Posterior cingulate gyrus (tissue), 11 donors: ENCODE measurements at regions not wholly inside any gene's neighbourhood (a gene's known extent, or its start where the extent isn't known, plus 50 kb on each side); places are given as distances from the start of the nearest gene placed in this dataset.

ENCODE experiments used
- DNase-seq, 10 donors: peaks; one replicate each; pipeline versions ENCODE4 v3.0.0 to v3.0.0-alpha.2; 2020 to 2021; ENCODE audit warnings: mixed read lengths in 3 of 10
- intact Hi-C: fragments of 100-400 bp; cut with DNase I; formaldehyde crosslinking; loops from one replicate; pipeline ENCODE4 v1.15.1; 2023

DNA sequence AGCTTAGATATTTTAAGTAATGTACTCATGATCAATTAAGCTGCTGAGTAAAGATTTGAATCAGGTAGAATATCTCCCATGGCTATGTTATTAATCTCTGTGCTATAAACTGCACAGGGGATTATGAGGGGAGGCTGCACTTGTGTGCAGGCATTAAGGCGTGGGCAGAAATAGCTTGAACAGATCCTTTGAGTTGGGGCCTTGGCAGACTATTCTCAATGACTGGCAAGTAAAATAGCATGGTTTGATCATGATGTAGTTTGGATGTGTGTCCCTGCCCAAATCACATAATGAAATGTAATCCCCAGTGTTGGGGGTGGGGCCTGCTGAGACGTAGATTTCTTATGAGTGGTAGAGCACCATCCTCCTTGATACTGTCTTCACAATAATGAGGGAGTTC, 220.3 kb downstream of the PLPP3 start:
- DNase-seq, result no peak
- intact Hi-C loops, result no loop called here

- no peak for DNase-seq
- intact Hi-C loops, result no loop called here
Measured at GRCh38 chr1:56357927-56358690, 221.3 kb downstream of the PLPP3 start.

DNA sequence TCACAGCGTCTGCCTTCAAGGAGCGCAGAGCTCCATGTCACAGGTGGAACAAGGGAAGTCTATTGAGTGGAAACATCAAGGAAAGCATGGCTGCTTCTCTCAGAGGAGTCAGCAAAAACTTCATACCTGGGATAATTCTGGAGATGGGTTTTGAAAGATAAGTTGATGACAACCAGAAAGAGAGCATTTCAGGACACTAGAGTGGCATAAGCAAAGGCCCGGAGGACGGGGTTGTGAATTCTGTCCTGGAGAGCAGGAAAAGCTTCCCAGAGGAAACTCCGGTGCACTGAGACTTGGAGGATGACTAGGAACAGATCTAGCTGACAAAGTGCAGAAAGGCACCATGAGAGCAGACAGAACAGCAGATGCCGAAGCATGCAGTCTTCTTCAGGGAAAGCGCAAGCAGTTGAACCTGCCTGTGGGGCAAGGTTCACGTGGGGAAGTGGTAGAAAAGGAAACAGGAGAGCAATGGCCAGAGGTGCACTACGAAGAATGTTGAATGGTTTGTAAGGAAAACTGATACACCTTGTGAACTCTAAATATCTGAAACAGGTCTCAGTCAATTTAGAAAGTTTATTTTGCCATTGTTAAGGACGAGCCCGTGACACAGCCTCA, 222.9 kb downstream of the PLPP3 start:
- DNase-seq, result no peak
- intact Hi-C loops, result no loop called here

DNA sequence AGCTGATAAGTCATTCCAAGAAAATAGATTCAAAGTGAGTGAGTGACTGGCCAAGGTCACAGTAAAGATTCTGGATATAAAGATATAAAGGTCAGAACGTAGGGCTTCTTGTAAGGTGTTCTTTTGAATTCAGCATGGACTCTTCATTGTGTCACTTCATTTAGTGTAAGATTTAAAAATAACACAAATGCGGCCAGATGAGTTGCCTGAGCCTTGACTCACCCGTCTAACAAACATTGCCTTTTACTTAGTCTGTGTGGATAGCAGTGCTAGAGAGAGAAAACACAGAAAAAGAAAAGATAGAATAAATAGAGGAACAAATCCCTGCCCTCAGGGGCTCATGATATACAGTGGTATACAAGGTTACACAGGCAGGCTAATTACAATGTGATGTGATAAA, 223.4 kb downstream of the PLPP3 start:
- intact Hi-C loops, result no loop called here

GRCh38 chr1:56355422-56355821, 223.9 kb downstream of the PLPP3 start:
- DNase-seq, result no peak
- intact Hi-C loops, result no loop called here

More for the DNA sequence above, 223.4 kb downstream of the PLPP3 start:
- no peak for DNase-seq

DNA sequence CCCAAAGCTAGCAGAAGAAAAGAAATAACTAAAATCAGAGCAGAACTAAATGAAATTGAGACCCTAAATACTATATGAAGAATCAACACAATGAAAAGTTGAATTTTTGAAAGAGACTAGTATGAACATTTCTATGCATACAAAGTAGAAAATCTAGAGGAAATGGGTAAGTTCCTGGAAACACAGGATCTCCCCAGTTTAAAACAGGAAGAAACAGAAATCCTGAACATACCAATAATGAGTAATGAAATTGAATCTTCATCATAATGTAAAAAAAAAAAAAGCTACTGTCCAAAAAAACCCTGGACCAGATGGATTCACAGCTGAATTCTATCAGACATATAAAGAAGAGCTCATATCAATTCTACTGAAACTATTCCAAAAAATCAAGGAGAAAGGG, 233.5 kb downstream of the PLPP3 start:
- intact Hi-C loops, result loop anchor here (5.0 kb wide), 1 partner anchor 36 kb away; no protein-coding TSS in a partner anchor

DNA sequence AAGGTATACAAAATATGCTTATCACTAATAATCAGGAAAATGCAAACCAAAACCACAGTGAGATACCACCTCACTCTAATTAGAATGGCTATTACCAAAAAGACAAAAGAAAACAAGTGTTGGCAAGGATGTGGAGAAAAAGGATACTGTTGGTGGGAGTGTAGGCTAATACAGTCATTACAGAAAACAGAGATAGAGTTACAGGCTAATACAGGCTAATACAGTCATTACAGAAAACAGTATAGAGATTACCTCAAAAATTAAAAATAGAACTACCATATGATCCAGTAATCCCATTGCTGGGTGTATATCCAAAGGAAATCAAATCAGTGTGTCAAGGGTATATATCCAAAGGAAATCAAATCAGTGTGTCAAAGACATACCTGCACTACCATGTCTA, 238.4 kb downstream of the PLPP3 start:
- intact Hi-C loops, result no loop called here
- DNase-seq, result no peak

More for the DNA sequence above, 233.5 kb downstream of the PLPP3 start:
- no peak for DNase-seq

GRCh38 chr1:56339786-56340465, 239.4 kb downstream of the PLPP3 start:
- DNase-seq, result no peak
- intact Hi-C loops, result no loop called here

DNA sequence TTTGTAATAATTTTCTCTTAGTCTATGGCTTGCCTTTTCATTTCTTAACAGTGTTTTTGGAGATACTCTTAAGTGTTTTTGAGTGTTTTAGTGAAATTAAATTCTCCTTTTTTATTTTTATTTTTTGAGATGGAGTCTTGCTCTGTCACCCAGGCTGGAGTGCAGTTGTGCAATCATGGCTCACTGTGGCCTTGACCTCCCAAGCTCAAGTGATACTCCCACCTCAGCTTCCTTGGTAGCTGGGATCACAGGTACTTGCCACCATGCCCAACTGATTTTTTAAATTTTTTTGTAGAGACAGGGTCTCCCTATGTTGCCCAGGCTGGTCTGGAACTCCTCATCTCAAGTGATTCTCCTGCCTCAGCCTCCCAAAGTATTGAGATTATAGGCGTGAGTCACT, 240.3 kb downstream of the PLPP3 start:
- DNase-seq, result no peak
- intact Hi-C loops, result no loop called here

- intact Hi-C loops, result no loop called here
Measured at GRCh38 chr1:56336982-56337381, 242.4 kb downstream of the PLPP3 start.

DNA sequence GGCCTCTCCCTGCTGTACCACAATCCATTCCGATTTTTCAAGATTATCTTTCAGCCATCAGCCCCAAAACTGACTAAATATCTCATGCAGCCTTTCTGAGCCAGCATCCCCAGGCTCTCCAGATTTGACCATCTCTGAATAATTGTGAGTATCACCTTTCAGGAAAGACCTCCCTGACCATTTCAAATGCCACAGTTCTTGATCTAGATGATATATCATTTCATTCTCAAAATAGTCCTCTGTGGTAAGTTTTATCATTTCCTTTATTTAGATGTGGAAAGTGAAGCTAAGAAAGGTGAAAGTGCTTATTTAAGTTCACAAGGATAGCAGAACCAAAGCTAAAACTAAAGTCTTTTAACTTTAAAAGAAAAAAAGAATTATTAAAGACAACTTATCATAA, 244.0 kb downstream of the PLPP3 start:
- intact Hi-C loops, result no loop called here
- DNase-seq, result no peak

More at GRCh38 chr1:56336982-56337381, 242.4 kb downstream of the PLPP3 start:
- no peak for DNase-seq

GRCh38 chr1:56334047-56334446, 245.3 kb downstream of the PLPP3 start:
- DNase-seq, result no peak
- intact Hi-C loops, result no loop called here

DNA sequence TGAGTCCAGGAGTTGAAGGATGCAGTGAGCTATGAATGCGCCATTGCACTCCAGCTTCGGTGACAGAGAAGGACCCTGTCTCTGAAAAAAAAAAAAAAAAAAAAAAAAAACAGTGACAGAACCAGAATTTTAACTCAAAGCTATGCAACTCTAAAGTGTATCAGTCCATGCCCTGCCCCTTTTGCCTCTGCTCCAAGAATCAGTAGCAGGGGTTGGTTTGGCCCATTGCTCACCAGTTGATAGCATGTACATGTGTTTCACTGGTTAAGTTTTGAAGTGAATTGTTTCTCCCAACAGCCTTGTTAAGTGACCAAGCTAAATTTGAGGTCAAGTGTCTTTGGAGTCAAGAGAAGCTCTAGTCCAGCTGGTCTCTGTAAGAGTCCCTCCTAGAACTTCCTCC, 245.9 kb downstream of the PLPP3 start:
- intact Hi-C loops, result no loop called here

GRCh38 chr1:56331892-56332567, 247.3 kb downstream of the PLPP3 start:
- DNase-seq, result no peak
- intact Hi-C loops, result no loop called here

More for the DNA sequence above, 245.9 kb downstream of the PLPP3 start:
- DNase-seq, result no peak

DNA sequence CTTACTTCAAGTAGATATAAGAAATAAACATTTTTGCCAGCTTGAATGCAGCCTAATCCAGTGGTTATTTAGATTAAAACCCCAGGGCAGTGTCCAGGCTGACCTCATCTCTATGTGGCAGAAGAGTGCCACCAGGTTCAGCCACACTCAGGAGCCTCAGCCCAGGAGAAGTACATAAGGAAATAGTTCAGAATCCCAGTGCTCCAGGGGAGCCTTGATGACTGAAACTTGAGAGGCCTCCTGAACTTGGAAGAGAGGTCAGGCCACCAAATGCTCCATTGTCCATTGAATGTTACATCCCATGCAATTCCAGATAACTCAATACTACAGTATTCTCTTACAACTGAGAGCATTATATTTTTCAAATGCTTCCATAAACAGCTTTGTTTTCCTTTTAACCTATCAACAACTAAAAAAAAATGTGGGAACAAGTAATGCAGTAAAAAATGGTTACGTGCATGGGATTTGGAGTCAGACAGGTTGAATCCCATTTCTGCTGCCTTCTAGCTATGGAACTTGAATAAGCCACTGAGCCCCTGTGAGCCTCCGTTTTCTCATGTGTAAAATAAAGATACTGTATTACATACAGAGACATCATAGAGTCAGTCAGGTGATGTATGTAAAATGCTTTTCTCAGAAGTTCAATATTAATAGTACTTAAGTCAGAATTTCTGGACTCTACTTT, 248.0 kb downstream of the PLPP3 start:
- DNase-seq, result no peak
- intact Hi-C loops, result no loop called here

DNA sequence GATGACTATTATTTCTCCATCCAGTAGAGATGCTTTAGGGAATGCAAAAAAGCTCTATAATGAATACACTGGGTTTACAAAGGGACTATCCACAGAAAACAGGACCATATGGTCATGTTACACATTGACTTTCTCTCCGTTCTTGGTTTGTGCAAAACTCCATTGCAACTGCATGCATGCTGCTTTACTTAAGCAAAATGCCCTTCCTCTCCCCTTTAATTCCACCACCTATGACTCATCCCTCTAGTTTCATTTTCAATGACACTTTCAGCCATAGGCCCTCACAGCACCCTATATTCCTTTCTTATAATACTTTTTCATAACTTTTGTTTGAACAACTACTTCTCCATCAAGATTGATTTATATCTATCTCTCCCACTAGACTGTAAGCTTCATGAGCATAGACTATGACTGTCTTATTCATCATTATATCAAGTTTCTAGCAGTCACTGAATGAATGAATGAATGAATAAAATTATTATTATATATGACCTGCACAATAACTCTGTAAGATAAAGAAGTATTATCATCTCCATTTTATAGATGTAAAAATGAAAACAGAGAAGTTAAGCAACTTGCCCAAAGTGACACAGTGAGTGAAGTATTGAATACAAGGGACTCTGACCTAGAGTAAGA, 248.9 kb downstream of the PLPP3 start:
- no peak for DNase-seq
- intact Hi-C loops, result no loop called here

- DNase-seq, result no peak
- intact Hi-C loops, result no loop called here
Measured at GRCh38 chr1:56329970-56330369, 249.4 kb downstream of the PLPP3 start.

- intact Hi-C loops, result no loop called here
- no peak for DNase-seq
Measured at GRCh38 chr1:56327195-56327594, 252.2 kb downstream of the PLPP3 start.

GRCh38 chr1:56326056-56326455, 253.3 kb downstream of the PLPP3 start:
- no peak for DNase-seq
- intact Hi-C loops, result no loop called here

DNA sequence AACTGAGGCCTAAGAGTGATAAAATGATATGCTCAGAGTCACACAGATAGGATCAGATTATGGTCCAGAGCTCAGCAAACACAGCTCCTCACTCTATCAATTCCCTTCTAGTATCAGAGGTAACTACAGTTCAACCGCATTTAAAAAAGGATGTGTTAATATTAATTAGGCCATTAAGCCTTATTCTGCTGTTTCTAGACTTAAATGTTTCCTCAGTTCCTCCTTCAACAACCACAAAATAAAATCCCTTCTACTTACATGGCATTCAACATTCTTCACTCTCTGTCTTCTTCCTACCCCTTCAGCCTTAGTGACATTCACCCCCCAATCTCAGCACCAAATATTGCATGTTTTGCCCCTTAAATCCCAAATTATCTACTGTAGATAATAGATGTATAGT, 254.9 kb downstream of the PLPP3 start:
- intact Hi-C loops, result no loop called here
- no peak for DNase-seq
